ENCODE measurements at regions not wholly inside any gene's neighbourhood (a gene's known extent, or its start where the extent isn't known, plus 50 kb on each side); places are given as distances from the start of the nearest gene placed in this dataset.
"Not testable (repeated sequence)": the region's sequence is repeated elsewhere in the genome, so short reads cannot be mapped to it uniquely, and the experiment has no call there.

GRCh38 chrX:109172091-109172602, 309.7 kb downstream of the GUCY2F start:
- DNase-seq (ENCODE audit: low spot score), result no peak

GRCh38 chrX:109155161-109155560, 326.7 kb downstream of the GUCY2F start:
- DNase-seq (ENCODE audit: low spot score), result no peak

GRCh38 chrX:109144173-109144572, 337.7 kb downstream of the GUCY2F start:
- not testable (repeated sequence) for DNase-seq (ENCODE audit: low spot score)

GRCh38 chrX:109140463-109140862, 341.4 kb downstream of the GUCY2F start:
- DNase-seq (ENCODE audit: low spot score), result no peak

GRCh38 chrX:109134777-109135176, 347.1 kb downstream of the GUCY2F start:
- no peak for DNase-seq (ENCODE audit: low spot score)

- no peak for DNase-seq (ENCODE audit: low spot score)
These were observed 356.6 kb downstream of the GUCY2F start for GRCh38 chrX:109125304-109125703.

- no peak for DNase-seq (ENCODE audit: low spot score)
These were observed 353.0 kb upstream of the IRS4 start for GRCh38 chrX:109089359-109089758.

GRCh38 chrX:109077788-109078187, 341.4 kb upstream of the IRS4 start:
- no peak for DNase-seq (ENCODE audit: low spot score)

GRCh38 chrX:109054181-109054581, 317.8 kb upstream of the IRS4 start:
- DNase-seq (ENCODE audit: low spot score), result not testable (repeated sequence)

GRCh38 chrX:109049903-109050302, 313.5 kb upstream of the IRS4 start:
- no peak for DNase-seq (ENCODE audit: low spot score)

- no peak for DNase-seq (ENCODE audit: low spot score)
These were observed 313.1 kb upstream of the IRS4 start for GRCh38 chrX:109049416-109049815.

GRCh38 chrX:109040057-109040456, 303.7 kb upstream of the IRS4 start:
- no peak for DNase-seq (ENCODE audit: low spot score)

- DNase-seq (ENCODE audit: low spot score), result no peak
These were observed 300.3 kb upstream of the IRS4 start for GRCh38 chrX:109036624-109037023.

GRCh38 chrX:108993909-108994308, 257.5 kb upstream of the IRS4 start:
- DNase-seq (ENCODE audit: low spot score), result no peak

- DNase-seq (ENCODE audit: low spot score), result not testable (repeated sequence)
These were observed 236.5 kb upstream of the IRS4 start for GRCh38 chrX:108972899-108973298.

GRCh38 chrX:108947205-108947604, 210.8 kb upstream of the IRS4 start:
- DNase-seq (ENCODE audit: low spot score), result no peak

- DNase-seq (ENCODE audit: low spot score), result no peak
These were observed 210.2 kb upstream of the IRS4 start for GRCh38 chrX:108946531-108946930.

GRCh38 chrX:108945883-108946523, 209.6 kb upstream of the IRS4 start:
- no peak for DNase-seq (ENCODE audit: low spot score)

GRCh38 chrX:108914791-108915190, 178.4 kb upstream of the IRS4 start:
- DNase-seq (ENCODE audit: low spot score), result no peak

- not testable (repeated sequence) for DNase-seq (ENCODE audit: low spot score)
These were observed 167.5 kb upstream of the IRS4 start for GRCh38 chrX:108903831-108904230.

GRCh38 chrX:108900333-108900732, 164.0 kb upstream of the IRS4 start:
- DNase-seq (ENCODE audit: low spot score), result no peak

GRCh38 chrX:108896349-108896748, 160.0 kb upstream of the IRS4 start:
- DNase-seq (ENCODE audit: low spot score), result not testable (repeated sequence)

GRCh38 chrX:108892501-108892900, 156.1 kb upstream of the IRS4 start:
- DNase-seq (ENCODE audit: low spot score), result no peak

GRCh38 chrX:108875548-108875947, 139.2 kb upstream of the IRS4 start:
- no peak for DNase-seq (ENCODE audit: low spot score)

All from AG08395 (cell line).